ENCODE measurements at regions not wholly inside any gene's neighbourhood (a gene's known extent, or its start where the extent isn't known, plus 50 kb on each side); places are given as distances from the start of the nearest gene placed in this dataset.

DNA sequence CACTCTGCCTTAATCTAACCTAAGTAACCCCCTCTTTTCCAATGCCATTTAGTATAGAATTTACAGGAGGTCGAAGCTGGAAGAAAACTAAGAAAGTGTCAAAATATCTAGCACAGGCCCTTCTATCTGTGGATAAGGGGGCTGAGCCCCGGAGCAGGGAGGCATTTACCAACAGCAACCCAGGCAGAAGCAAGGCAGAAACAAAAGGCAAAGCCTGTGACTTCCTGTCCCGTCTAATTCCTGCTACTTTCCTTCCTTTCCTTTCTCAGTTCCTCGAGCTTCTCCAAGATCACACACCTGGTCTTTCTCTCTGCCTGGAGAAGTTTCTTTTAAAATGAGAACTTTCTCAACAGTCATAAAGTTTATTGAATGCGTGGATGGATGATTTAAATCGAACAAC, 146.0 kb downstream of the FOXA2 start:
- no peaks in the 10 kb centered on the region for H4K20me1 ChIP-seq (ENCODE audit: insufficient read depth, low read length, poor library complexity, severe bottlenecking)
- H3K4me3 ChIP-seq (ENCODE audit: low read length, poor library complexity, severe bottlenecking): no peak overlapping the region
- no peaks in the 10 kb centered on the region for H3K27me3 ChIP-seq (ENCODE audit: insufficient read depth, low read length, poor library complexity, severe bottlenecking)
- H3K4me1 ChIP-seq (ENCODE audit: insufficient read depth, low read length, poor library complexity, severe bottlenecking): no peaks in the 10 kb centered on the region
- no peak overlapping the region for H3K9ac ChIP-seq (ENCODE audit: low read depth, low read length, poor library complexity, severe bottlenecking)
- no peaks in the 10 kb centered on the region for H3K79me2 ChIP-seq (ENCODE audit: insufficient read depth, low read length)
- H3K9me3 ChIP-seq (ENCODE audit: insufficient read depth, low read depth, low read length): no peaks in the 10 kb centered on the region
- no peak for TF ChIP-seq EZH2phosphoT487 (IDR thresholded peaks at IDR 0.05; ENCODE audit: borderline replicate concordance)
- TF ChIP-seq, protein P1, sequence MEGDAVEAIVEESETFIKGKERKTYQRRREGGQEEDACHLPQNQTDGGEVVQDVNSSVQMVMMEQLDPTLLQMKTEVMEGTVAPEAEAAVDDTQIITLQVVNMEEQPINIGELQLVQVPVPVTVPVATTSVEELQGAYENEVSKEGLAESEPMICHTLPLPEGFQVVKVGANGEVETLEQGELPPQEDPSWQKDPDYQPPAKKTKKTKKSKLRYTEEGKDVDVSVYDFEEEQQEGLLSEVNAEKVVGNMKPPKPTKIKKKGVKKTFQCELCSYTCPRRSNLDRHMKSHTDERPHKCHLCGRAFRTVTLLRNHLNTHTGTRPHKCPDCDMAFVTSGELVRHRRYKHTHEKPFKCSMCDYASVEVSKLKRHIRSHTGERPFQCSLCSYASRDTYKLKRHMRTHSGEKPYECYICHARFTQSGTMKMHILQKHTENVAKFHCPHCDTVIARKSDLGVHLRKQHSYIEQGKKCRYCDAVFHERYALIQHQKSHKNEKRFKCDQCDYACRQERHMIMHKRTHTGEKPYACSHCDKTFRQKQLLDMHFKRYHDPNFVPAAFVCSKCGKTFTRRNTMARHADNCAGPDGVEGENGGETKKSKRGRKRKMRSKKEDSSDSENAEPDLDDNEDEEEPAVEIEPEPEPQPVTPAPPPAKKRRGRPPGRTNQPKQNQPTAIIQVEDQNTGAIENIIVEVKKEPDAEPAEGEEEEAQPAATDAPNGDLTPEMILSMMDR (conservative IDR thresholded peaks at IDR 0.05; ENCODE audit: low read length): no peak
- no peaks in the 10 kb centered on the region for H3K9me2 ChIP-seq (replicated peaks; ENCODE audit: low read depth, low read length)
- no peaks in the 10 kb centered on the region for H3K36me3 ChIP-seq (ENCODE audit: insufficient read depth, low read length)
- H3K4me2 ChIP-seq (ENCODE audit: low read depth, low read length, poor library complexity, severe bottlenecking): no peak overlapping the region
- H2AFZ ChIP-seq (ENCODE audit: low read length): no peak overlapping the region
- H3F3A ChIP-seq (ENCODE audit: low read depth): no peaks in the 10 kb centered on the region

DNA sequence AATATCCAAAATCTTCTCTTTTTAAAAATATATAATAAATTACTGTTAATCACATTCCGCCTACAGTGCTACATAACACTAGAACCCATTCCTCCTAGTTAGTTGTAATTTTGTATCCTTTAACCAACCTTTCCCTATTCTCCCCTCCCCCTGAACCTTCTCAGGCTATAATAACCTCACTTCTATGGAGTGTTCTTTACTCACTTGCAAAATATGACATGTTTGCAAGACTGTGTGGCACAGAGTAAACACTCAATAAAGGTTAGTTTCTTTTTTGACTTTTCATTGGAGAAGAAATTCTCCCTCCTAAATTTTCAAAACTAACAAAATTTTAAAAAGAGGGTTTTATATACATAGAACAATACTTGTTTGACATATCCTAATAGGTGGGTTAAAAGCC, 147.0 kb downstream of the FOXA2 start:
- Histone ChIP-seq H3K9me3 (ENCODE audit: insufficient read depth, low read depth, low read length) (no peaks in the 10 kb centered on the region), H3K27me3 (ENCODE audit: insufficient read depth, low read length, poor library complexity, severe bottlenecking) (no peaks in the 10 kb centered on the region), H3K79me2 (ENCODE audit: insufficient read depth, low read length) (no peaks in the 10 kb centered on the region), H3K9ac (ENCODE audit: low read depth, low read length, poor library complexity, severe bottlenecking) (no peak overlapping the region), H3F3A (ENCODE audit: low read depth) (no peaks in the 10 kb centered on the region), H4K20me1 (ENCODE audit: insufficient read depth, low read length, poor library complexity, severe bottlenecking) (no peaks in the 10 kb centered on the region), H2AFZ (ENCODE audit: low read length) (no peak overlapping the region), H3K36me3 (ENCODE audit: insufficient read depth, low read length) (no peaks in the 10 kb centered on the region), H3K9me2 (replicated peaks; ENCODE audit: low read depth, low read length) (no peaks in the 10 kb centered on the region), H3K4me1 (ENCODE audit: insufficient read depth, low read length, poor library complexity, severe bottlenecking) (no peaks in the 10 kb centered on the region), H3K4me2 (ENCODE audit: low read depth, low read length, poor library complexity, severe bottlenecking) (no peak overlapping the region), H3K4me3 (ENCODE audit: low read length, poor library complexity, severe bottlenecking) (no peak overlapping the region)
- no peak for TF ChIP-seq EZH2phosphoT487 (IDR thresholded peaks at IDR 0.05; ENCODE audit: borderline replicate concordance)

DNA sequence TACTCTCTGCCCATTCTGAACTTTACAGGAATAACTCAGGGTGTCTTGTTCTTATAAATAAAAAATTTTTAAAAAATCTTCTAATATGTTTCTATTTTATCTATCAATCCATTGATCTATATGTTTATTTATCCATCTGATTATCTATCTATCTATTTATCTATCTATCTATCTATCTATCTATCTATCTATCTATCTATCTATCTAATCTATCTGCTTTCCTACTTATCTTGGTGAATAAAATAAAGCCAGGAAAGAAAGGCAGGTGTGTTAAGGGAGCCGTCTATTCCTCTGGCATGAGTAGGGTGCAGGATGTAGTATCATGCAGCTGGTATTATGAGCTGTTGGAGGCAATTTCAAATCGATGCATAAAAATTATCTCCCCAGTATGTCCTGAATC, 153.0 kb downstream of the FOXA2 start:
- H2AFZ ChIP-seq (ENCODE audit: low read length): no peak overlapping the region
- no peaks in the 10 kb centered on the region for H3K9me2 ChIP-seq (replicated peaks; ENCODE audit: low read depth, low read length)
- H3K36me3 ChIP-seq (ENCODE audit: insufficient read depth, low read length): no peaks in the 10 kb centered on the region
- no peak overlapping the region for H3K4me3 ChIP-seq (ENCODE audit: low read length, poor library complexity, severe bottlenecking)
- H3K9me3 ChIP-seq (ENCODE audit: insufficient read depth, low read depth, low read length): no peaks in the 10 kb centered on the region
- H4K20me1 ChIP-seq (ENCODE audit: insufficient read depth, low read length, poor library complexity, severe bottlenecking): no peaks in the 10 kb centered on the region
- TF ChIP-seq, protein P1 (conservative IDR thresholded peaks at IDR 0.05; ENCODE audit: low read length): no peak
- no peak for TF ChIP-seq EZH2phosphoT487 (IDR thresholded peaks at IDR 0.05; ENCODE audit: borderline replicate concordance)
- H3K9ac ChIP-seq (ENCODE audit: low read depth, low read length, poor library complexity, severe bottlenecking): no peak overlapping the region
- no peaks in the 10 kb centered on the region for H3K79me2 ChIP-seq (ENCODE audit: insufficient read depth, low read length)
- no peaks in the 10 kb centered on the region for H3K4me1 ChIP-seq (ENCODE audit: insufficient read depth, low read length, poor library complexity, severe bottlenecking)
- no peaks in the 10 kb centered on the region for H3K27me3 ChIP-seq (ENCODE audit: insufficient read depth, low read length, poor library complexity, severe bottlenecking)
- no peaks in the 10 kb centered on the region for H3F3A ChIP-seq (ENCODE audit: low read depth)
- H3K4me2 ChIP-seq (ENCODE audit: low read depth, low read length, poor library complexity, severe bottlenecking): no peak overlapping the region

DNA sequence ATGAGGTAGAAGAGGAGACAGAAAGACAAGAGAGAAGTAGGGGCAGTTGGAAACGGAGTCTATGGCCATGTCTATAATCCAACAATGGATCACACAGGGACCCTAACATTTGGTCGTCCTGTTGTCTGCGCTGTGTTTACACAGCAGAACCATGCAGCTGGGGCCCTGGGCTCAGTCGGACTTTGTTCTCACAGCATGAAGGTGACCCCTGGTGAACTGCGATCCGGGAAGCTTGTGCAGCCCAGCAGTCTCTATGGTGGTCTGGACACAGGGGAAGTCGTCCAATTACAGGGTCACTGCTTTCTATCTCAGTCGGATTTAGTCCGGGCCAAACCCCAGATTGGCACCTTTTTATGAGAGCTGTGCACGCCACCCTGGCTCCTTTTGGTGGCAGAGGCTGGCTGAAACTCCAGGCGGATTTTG, 153.6 kb downstream of the FOXA2 start:
- no peak overlapping the region for H3K4me2 ChIP-seq (ENCODE audit: low read depth, low read length, poor library complexity, severe bottlenecking)
- no peaks in the 10 kb centered on the region for H3K36me3 ChIP-seq (ENCODE audit: insufficient read depth, low read length)
- H2AFZ ChIP-seq (ENCODE audit: low read length): no peak overlapping the region
- no peak overlapping the region for H3K9ac ChIP-seq (ENCODE audit: low read depth, low read length, poor library complexity, severe bottlenecking)
- no peaks in the 10 kb centered on the region for H3K79me2 ChIP-seq (ENCODE audit: insufficient read depth, low read length)
- H3K9me2 ChIP-seq (replicated peaks; ENCODE audit: low read depth, low read length): no peaks in the 10 kb centered on the region
- no peak overlapping the region for H3K4me3 ChIP-seq (ENCODE audit: low read length, poor library complexity, severe bottlenecking)
- H3K9me3 ChIP-seq (ENCODE audit: insufficient read depth, low read depth, low read length): no peaks in the 10 kb centered on the region
- H3F3A ChIP-seq (ENCODE audit: low read depth): no peaks in the 10 kb centered on the region
- no peak for TF ChIP-seq EZH2phosphoT487 (IDR thresholded peaks at IDR 0.05; ENCODE audit: borderline replicate concordance)
- TF ChIP-seq, protein P1 (conservative IDR thresholded peaks at IDR 0.05; ENCODE audit: low read length): no peak
- H3K27me3 ChIP-seq (ENCODE audit: insufficient read depth, low read length, poor library complexity, severe bottlenecking): no peaks in the 10 kb centered on the region
- no peaks in the 10 kb centered on the region for H3K4me1 ChIP-seq (ENCODE audit: insufficient read depth, low read length, poor library complexity, severe bottlenecking)
- no peaks in the 10 kb centered on the region for H4K20me1 ChIP-seq (ENCODE audit: insufficient read depth, low read length, poor library complexity, severe bottlenecking)

All from Loucy (cell line).